ENCODE measurements at regions not wholly inside any gene's neighbourhood (a gene's known extent, or its start where the extent isn't known, plus 50 kb on each side); places are given as distances from the start of the nearest gene placed in this dataset.

DNA sequence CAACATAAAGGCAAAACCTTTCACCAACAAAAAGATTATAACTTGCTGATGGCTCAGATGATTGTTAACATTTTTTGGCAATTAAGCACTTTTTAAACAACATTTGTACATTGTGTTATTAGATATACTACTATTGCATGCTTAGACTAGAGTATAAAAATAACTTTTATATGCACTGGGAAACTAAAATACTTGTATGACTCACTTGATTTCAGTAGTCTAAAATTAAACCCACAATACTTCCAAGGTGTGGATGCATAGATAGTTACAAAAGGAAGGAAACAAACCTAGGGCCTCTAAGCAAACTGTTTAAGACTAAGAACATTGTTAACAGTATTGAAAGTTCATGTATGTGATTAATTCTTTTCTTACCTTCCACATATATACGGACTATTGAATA is 1521.5 kb downstream of the OTOL1 start:
- no TSS peak for BruUV-seq (replicated peaks)
- Histone ChIP-seq H3K9me3 (no peaks in the 10 kb centered on the region), H3K27me3 (replicated peaks; ENCODE audit: control insufficient read depth, insufficient read depth, low read length) (no peaks in the 10 kb centered on the region), H3K4me1 (no peaks in the 10 kb centered on the region), H3K36me3 (ENCODE audit: control insufficient read depth, insufficient read depth, low read length) (no peaks in the 10 kb centered on the region), H3K4me3 (ENCODE audit: low read depth, low read length) (no peak overlapping the region)
- no peaks in the 10 kb centered on the region for H3K4me1 Mint-ChIP-seq (ENCODE audit: low read depth, unreplicated experiment)
- no peak overlapping the region for H3K4me3 Mint-ChIP-seq (ENCODE audit: unreplicated experiment)
- intact Hi-C loops (cut with micrococcal nuclease; ENCODE audit: unreplicated experiment), result no loop called here
- POLR2A ChIA-PET, result no interaction called here
- CTCF ChIA-PET, result no interaction called here
- no peak overlapping the region for H3K27ac Mint-ChIP-seq (ENCODE audit: unreplicated experiment)
- no peak for DNase-seq
- H3K9me3 Mint-ChIP-seq (ENCODE audit: unreplicated experiment), result no peaks in the 10 kb centered on the region
- no peaks in the 10 kb centered on the region for H3K36me3 Mint-ChIP-seq (ENCODE audit: insufficient read depth, unreplicated experiment)
- TF ChIP-seq, protein P1, sequence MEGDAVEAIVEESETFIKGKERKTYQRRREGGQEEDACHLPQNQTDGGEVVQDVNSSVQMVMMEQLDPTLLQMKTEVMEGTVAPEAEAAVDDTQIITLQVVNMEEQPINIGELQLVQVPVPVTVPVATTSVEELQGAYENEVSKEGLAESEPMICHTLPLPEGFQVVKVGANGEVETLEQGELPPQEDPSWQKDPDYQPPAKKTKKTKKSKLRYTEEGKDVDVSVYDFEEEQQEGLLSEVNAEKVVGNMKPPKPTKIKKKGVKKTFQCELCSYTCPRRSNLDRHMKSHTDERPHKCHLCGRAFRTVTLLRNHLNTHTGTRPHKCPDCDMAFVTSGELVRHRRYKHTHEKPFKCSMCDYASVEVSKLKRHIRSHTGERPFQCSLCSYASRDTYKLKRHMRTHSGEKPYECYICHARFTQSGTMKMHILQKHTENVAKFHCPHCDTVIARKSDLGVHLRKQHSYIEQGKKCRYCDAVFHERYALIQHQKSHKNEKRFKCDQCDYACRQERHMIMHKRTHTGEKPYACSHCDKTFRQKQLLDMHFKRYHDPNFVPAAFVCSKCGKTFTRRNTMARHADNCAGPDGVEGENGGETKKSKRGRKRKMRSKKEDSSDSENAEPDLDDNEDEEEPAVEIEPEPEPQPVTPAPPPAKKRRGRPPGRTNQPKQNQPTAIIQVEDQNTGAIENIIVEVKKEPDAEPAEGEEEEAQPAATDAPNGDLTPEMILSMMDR (IDR thresholded peaks at IDR 0.05; ENCODE audit: insufficient read depth in 1 of 2, low read depth in 1 of 2, low read length in 1 of 2, severe bottlenecking in 1 of 2, unreplicated experiment in 1 of 2), result no peak
- no peaks in the 10 kb centered on the region for H3K27me3 Mint-ChIP-seq (ENCODE audit: insufficient read depth, unreplicated experiment)

DNA sequence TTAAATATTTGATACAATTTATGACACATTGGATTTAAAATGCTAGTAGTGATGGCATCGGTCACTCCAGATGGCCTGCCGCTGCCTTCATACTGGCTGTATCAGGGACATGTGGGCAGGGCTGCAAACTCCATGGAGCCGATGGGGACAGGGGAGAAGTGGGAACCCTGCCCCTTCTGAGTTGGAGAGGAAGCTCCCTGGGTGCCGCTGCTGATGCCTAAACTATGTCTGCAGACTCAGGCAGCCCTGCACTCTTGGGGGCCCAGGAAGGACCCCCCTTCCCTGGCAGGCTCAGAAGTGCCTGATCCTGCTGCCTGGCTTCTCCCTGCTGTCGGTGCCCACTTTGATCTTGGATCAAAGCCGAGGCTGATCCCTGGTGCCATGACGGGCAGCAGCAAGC is 1522.1 kb downstream of the OTOL1 start:
- no peak for DNase-seq
- Mint-ChIP-seq H3K4me3 (ENCODE audit: unreplicated experiment) (no peak overlapping the region), H3K36me3 (ENCODE audit: insufficient read depth, unreplicated experiment) (no peaks in the 10 kb centered on the region), H3K27ac (ENCODE audit: unreplicated experiment) (no peak overlapping the region), H3K9me3 (ENCODE audit: unreplicated experiment) (no peaks in the 10 kb centered on the region), H3K4me1 (ENCODE audit: low read depth, unreplicated experiment) (no peaks in the 10 kb centered on the region), H3K27me3 (ENCODE audit: insufficient read depth, unreplicated experiment) (no peaks in the 10 kb centered on the region)
- no peak overlapping the region for H3K4me3 ChIP-seq (ENCODE audit: low read depth, low read length)
- no TSS peak for BruUV-seq (replicated peaks)
- CTCF ChIA-PET, result no interaction called here
- H3K36me3 ChIP-seq (ENCODE audit: control insufficient read depth, insufficient read depth, low read length), result no peaks in the 10 kb centered on the region
- POLR2A ChIA-PET, result no interaction called here
- no peaks in the 10 kb centered on the region for H3K27me3 ChIP-seq (replicated peaks; ENCODE audit: control insufficient read depth, insufficient read depth, low read length)
- H3K4me1 ChIP-seq, result no peaks in the 10 kb centered on the region
- no peaks in the 10 kb centered on the region for H3K9me3 ChIP-seq
- TF ChIP-seq, protein P1 (IDR thresholded peaks at IDR 0.05; ENCODE audit: insufficient read depth in 1 of 2, low read depth in 1 of 2, low read length in 1 of 2, severe bottlenecking in 1 of 2, unreplicated experiment in 1 of 2), result no peak
- intact Hi-C loops (cut with micrococcal nuclease; ENCODE audit: unreplicated experiment), result no loop called here

DNA sequence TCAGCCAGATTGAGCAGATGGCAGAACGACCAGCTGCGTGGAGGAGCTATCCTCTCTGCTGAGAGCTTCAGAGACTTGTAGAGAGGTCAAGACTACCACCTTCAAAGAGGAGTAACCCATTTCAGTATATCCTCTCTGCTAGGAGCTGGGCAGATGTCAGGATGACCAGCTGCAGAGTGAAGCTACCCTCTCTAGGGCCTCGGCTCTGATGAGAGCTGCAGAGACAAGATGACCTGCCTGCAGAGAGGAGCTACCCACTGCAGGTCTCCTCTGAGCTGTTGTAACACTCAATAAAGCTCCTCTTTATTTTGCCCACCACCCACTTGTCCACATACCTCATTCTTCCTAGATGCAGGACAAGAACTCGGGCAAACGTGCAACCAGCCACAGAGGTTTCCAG is 1522.7 kb downstream of the OTOL1 start:
- Mint-ChIP-seq H3K27me3 (ENCODE audit: insufficient read depth, unreplicated experiment) (no peaks in the 10 kb centered on the region), H3K36me3 (ENCODE audit: insufficient read depth, unreplicated experiment) (no peaks in the 10 kb centered on the region), H3K27ac (ENCODE audit: unreplicated experiment) (no peak overlapping the region), H3K4me3 (ENCODE audit: unreplicated experiment) (no peak overlapping the region), H3K4me1 (ENCODE audit: low read depth, unreplicated experiment) (no peaks in the 10 kb centered on the region), H3K9me3 (ENCODE audit: unreplicated experiment) (no peaks in the 10 kb centered on the region)
- H3K9me3 ChIP-seq, result no peaks in the 10 kb centered on the region
- no peak for DNase-seq
- TF ChIP-seq, protein P1 (IDR thresholded peaks at IDR 0.05; ENCODE audit: insufficient read depth in 1 of 2, low read depth in 1 of 2, low read length in 1 of 2, severe bottlenecking in 1 of 2, unreplicated experiment in 1 of 2), result no peak
- H3K27me3 ChIP-seq (replicated peaks; ENCODE audit: control insufficient read depth, insufficient read depth, low read length), result no peaks in the 10 kb centered on the region
- no TSS peak for BruUV-seq (replicated peaks)
- H3K36me3 ChIP-seq (ENCODE audit: control insufficient read depth, insufficient read depth, low read length), result no peaks in the 10 kb centered on the region
- CTCF ChIA-PET, result no interaction called here
- POLR2A ChIA-PET, result no interaction called here
- H3K4me3 ChIP-seq (ENCODE audit: low read depth, low read length), result no peak overlapping the region
- intact Hi-C loops (cut with micrococcal nuclease; ENCODE audit: unreplicated experiment), result no loop called here
- no peaks in the 10 kb centered on the region for H3K4me1 ChIP-seq
